Activated T-cell treated with anti-CD3 and anti-CD28 coated beads, Interleukin-2, amount 50 U/mL, for 72 hours (primary cell): ENCODE measurements at regions not wholly inside any gene's neighbourhood (a gene's known extent, or its start where the extent isn't known, plus 50 kb on each side); places are given as distances from the start of the nearest gene placed in this dataset.
A peak's percentile ranks its signal among the peaks of the same experiment; 100 is the strongest.

ENCODE experiments used
- ATAC-seq, 2 donors: fragments of 150-1000 bp; cut with Tn5 transposase; replicated peaks in 1 of 2; 2 replicates each; pipeline ENCODE4 v1.10.0; 2021; ENCODE audit warnings: moderate library complexity in 2 of 2, mild to moderate bottlenecking in 1 of 2
- DNase-seq, 2 donors: peaks; one replicate each; pipeline ENCODE4 v3.0.0; 2021 to 2022; ENCODE audit warnings: mixed read lengths in 1 of 2
- H3K27ac Mint-ChIP-seq: one replicate; pipeline ENCODE4 v1.8.0; 2022; ENCODE audit warnings: mild to moderate bottlenecking, moderate library complexity, mixed read lengths
- H3K27me3 Mint-ChIP-seq: one replicate; pipeline ENCODE4 v1.8.0; 2022; ENCODE audit warnings: low read depth, mixed read lengths
- H3K36me3 Mint-ChIP-seq, 2 donors: one replicate each; pipeline ENCODE4 v1.8.0; 2022; ENCODE audit warnings: mixed read lengths in 2 of 2, mild to moderate bottlenecking in 1 of 2; ENCODE audit not compliant: insufficient read depth in 2 of 2
- H3K4me1 Mint-ChIP-seq: one replicate; pipeline ENCODE4 v1.8.0; 2022; ENCODE audit warnings: low read depth, mixed read lengths
- H3K4me3 Mint-ChIP-seq, 2 donors: one replicate each; pipeline ENCODE4 v1.8.0; 2022; ENCODE audit warnings: mild to moderate bottlenecking in 2 of 2, mixed read lengths in 2 of 2, moderate library complexity in 2 of 2
- H3K9me3 Mint-ChIP-seq, 2 donors: one replicate each; pipeline ENCODE4 v1.8.0; 2022; ENCODE audit warnings: mixed read lengths in 2 of 2

- DNase-seq, result no peak
- Mint-ChIP-seq H3K27ac (peak overlapping the region; percentile 91), H3K4me1 (peaks cover 44% of the 10 kb centered on the region), H3K9me3 (no peaks in the 10 kb centered on the region), H3K36me3 (no peaks in the 10 kb centered on the region), H3K27me3 (no peaks in the 10 kb centered on the region), H3K4me3 (peak overlapping the region; percentile 69 to 91)
- no peak for ATAC-seq
Measured at GRCh38 chr13:39957868-39958677, 302.6 kb downstream of the COG6 start.

GRCh38 chr13:39959497-39960144 lies 304.2 kb downstream of the COG6 start:
- Mint-ChIP-seq H3K4me3 (no peak overlapping the region), H3K27ac (no peak overlapping the region), H3K27me3 (no peaks in the 10 kb centered on the region), H3K36me3 (no peaks in the 10 kb centered on the region), H3K4me1 (peaks cover 37% of the 10 kb centered on the region), H3K9me3 (no peaks in the 10 kb centered on the region)
- no peak for ATAC-seq
- DNase-seq, result no peak

GRCh38 chr13:39960191-39960590 lies 304.7 kb downstream of the COG6 start:
- Mint-ChIP-seq H3K9me3 (no peaks in the 10 kb centered on the region), H3K27me3 (no peaks in the 10 kb centered on the region), H3K4me1 (peaks cover 34% of the 10 kb centered on the region), H3K36me3 (no peaks in the 10 kb centered on the region), H3K4me3 (no peak overlapping the region), H3K27ac (no peak overlapping the region)
- DNase-seq (no peak), ATAC-seq (no peak)

GRCh38 chr13:39961036-39961435 lies 305.6 kb downstream of the COG6 start:
- H3K27me3 Mint-ChIP-seq, result no peaks in the 10 kb centered on the region
- H3K9me3 Mint-ChIP-seq, result no peaks in the 10 kb centered on the region
- ATAC-seq, result no peak

GRCh38 chr13:39963612-39964011 lies 308.1 kb downstream of the COG6 start:
- H3K36me3 Mint-ChIP-seq, result no peaks in the 10 kb centered on the region
- no peak overlapping the region for H3K4me3 Mint-ChIP-seq
- no peak overlapping the region for H3K27ac Mint-ChIP-seq
- DNase-seq, result no peak
- H3K27me3 Mint-ChIP-seq, result peaks cover 4% of the 10 kb centered on the region
- ATAC-seq, result peak; percentile 57 to 64
- H3K9me3 Mint-ChIP-seq, result peaks cover 0 to 1% of the 10 kb centered on the region in 2 donors
- no peaks in the 10 kb centered on the region for H3K4me1 Mint-ChIP-seq

More at GRCh38 chr13:39961036-39961435, 305.6 kb downstream of the COG6 start:
- Mint-ChIP-seq H3K4me1 (peaks cover 25% of the 10 kb centered on the region), H3K27ac (no peak overlapping the region), H3K4me3 (no peak overlapping the region), H3K36me3 (no peaks in the 10 kb centered on the region)
- DNase-seq, result no peak

DNA sequence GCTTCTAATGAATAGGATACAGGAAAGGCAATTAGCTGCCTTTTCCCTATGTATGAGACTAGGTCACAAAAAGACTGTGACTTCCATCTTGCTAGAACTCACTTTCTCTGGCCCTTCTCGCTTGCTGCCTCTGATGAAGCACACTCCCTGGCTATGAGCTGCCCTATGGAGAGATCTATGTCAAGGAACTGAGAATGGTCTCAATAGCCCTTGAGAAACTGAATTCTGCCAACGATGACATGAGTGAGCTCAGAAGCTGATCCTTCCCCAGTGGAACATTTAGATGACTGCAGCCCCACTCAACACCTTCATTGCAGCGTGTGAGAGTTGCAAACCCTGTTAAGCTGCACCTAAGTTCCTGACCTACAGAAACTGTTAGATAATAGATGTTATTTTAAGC lies 309.8 kb downstream of the COG6 start:
- Mint-ChIP-seq H3K4me1 (no peaks in the 10 kb centered on the region), H3K36me3 (no peaks in the 10 kb centered on the region), H3K27me3 (peaks cover 7% of the 10 kb centered on the region), H3K27ac (no peak overlapping the region), H3K4me3 (no peak overlapping the region), H3K9me3 (peaks cover 0 to 3% of the 10 kb centered on the region in 2 donors)
- DNase-seq (no peak), ATAC-seq (no peak)

- no peak for ATAC-seq
- H3K27me3 Mint-ChIP-seq, result peaks cover 7% of the 10 kb centered on the region
- H3K36me3 Mint-ChIP-seq, result no peaks in the 10 kb centered on the region
Measured at GRCh38 chr13:39967199-39967959, 311.9 kb downstream of the COG6 start.

DNA sequence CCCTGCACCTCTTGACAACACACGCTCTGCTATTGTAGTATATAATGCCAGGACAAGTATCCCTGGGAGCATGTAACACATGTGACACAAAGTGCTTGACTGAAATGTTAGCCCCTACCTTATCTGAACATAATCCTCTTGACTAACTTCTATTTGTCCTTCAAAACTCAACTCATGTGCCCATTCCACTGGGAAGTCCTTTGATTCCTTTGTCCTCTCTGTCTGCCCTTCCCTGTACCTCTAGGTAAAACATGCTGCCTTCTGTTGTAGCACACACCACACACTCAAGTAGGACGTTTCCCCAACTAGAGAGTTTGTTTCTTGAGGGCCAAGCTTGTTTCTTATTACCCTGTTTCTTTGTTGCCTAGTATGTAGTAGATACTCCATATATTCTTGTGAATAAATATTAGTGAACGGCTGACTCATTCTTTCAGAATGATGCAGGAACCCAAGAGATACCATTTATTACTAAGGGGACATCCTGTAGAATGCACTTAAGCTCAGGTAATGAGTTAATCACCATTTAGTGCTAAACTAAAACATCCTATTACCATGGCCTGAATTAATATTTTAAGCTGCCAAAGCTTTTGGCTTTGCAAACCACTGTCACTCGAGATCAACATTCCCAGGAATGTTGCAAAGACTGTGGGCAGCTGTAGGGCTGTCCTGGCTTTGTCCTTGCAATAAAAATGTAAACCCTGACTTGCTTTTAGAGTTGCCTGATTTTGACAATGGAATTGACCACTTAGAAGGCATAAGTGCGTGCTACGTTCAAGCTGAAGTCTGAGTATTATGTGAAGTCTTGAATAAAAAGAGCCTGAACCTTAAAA lies 313.4 kb downstream of the COG6 start:
- H3K36me3 Mint-ChIP-seq, result no peaks in the 10 kb centered on the region
- no peak overlapping the region for H3K27ac Mint-ChIP-seq
- H3K9me3 Mint-ChIP-seq, result peaks cover 0 to 3% of the 10 kb centered on the region in 2 donors
- no peak overlapping the region for H3K4me3 Mint-ChIP-seq
- no peak for DNase-seq
- peaks cover 7% of the 10 kb centered on the region for H3K27me3 Mint-ChIP-seq
- no peak for ATAC-seq
- peaks cover 7% of the 10 kb centered on the region for H3K4me1 Mint-ChIP-seq

More at GRCh38 chr13:39967199-39967959, 311.9 kb downstream of the COG6 start:
- DNase-seq, result no peak
- peaks cover 7% of the 10 kb centered on the region for H3K4me1 Mint-ChIP-seq
- peaks cover 0 to 3% of the 10 kb centered on the region in 2 donors for H3K9me3 Mint-ChIP-seq
- no peak overlapping the region for H3K27ac Mint-ChIP-seq
- H3K4me3 Mint-ChIP-seq, result no peak overlapping the region

DNA sequence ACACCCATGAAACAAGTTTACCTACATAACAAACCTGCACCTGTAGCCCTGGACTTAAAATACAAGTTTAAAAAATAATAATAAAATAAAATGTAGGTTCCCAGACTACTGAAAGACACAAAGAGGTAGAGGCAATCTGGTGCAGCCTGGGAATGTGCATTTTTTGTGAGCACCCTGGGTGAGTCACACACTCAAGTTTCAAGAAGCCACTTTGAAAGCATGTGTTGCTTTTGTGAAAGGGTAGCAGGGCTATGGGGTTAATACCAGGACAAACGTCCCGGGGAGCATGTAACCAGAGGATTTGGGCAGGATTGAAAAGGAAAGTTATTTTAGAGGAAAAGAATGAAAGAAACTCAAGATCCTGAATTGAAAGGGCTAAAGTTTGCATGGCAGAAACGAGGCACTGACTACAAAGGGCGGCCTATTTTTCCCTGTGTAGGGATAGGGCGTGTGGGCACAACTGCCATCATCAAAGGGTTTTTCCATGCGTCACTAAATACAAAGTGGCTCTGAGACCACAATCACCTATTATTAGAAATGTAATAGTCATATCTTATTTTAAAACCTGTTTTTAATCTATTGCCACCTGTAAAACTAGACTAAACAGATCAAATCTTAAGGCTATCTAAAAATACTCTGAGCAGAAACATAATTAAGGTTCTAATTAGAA lies 314.9 kb downstream of the COG6 start:
- H3K9me3 Mint-ChIP-seq, result peaks cover 0 to 3% of the 10 kb centered on the region in 2 donors
- DNase-seq, result no peak
- no peak overlapping the region for H3K4me3 Mint-ChIP-seq
- no peak overlapping the region for H3K27ac Mint-ChIP-seq
- H3K27me3 Mint-ChIP-seq, result peaks cover 7% of the 10 kb centered on the region
- no peaks in the 10 kb centered on the region for H3K36me3 Mint-ChIP-seq
- H3K4me1 Mint-ChIP-seq, result peaks cover 7% of the 10 kb centered on the region
- no peak for ATAC-seq

GRCh38 chr13:39971526-39971925 lies 316.1 kb downstream of the COG6 start:
- no peak overlapping the region for H3K27ac Mint-ChIP-seq
- H3K4me3 Mint-ChIP-seq, result no peak overlapping the region
- DNase-seq (no peak), ATAC-seq (no peak)
- peaks cover 7% of the 10 kb centered on the region for H3K4me1 Mint-ChIP-seq
- H3K36me3 Mint-ChIP-seq, result no peaks in the 10 kb centered on the region
- peaks cover 0 to 3% of the 10 kb centered on the region in 2 donors for H3K9me3 Mint-ChIP-seq
- H3K27me3 Mint-ChIP-seq, result peaks cover 7% of the 10 kb centered on the region

DNA sequence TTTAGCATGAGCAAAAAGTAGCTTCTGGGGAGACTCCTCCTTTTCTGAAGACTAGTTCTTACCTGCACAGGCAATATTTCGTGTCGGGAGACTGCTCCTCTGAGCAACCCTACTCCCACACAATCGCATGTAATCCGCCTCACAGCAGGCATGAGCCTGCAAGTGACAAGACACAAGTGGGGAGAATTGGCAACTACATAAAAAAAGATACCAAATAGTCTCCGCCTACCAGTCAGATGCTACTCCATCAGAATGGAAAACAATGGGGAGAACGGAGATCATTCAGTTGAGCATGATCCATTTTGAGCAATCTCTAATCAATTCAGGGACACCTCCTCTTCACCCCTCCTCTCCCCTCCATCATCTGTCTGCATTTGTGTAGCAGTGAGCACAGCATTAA lies 321.0 kb downstream of the COG6 start:
- H3K9me3 Mint-ChIP-seq, result no peaks in the 10 kb centered on the region
- ATAC-seq (no peak), DNase-seq (no peak)
- H3K4me1 Mint-ChIP-seq, result peaks cover 6% of the 10 kb centered on the region
- no peak overlapping the region for H3K4me3 Mint-ChIP-seq
- H3K27ac Mint-ChIP-seq, result no peak overlapping the region
- H3K36me3 Mint-ChIP-seq, result no peaks in the 10 kb centered on the region
- no peaks in the 10 kb centered on the region for H3K27me3 Mint-ChIP-seq

GRCh38 chr13:39981056-39981455 lies 325.6 kb downstream of the COG6 start:
- Mint-ChIP-seq H3K36me3 (no peaks in the 10 kb centered on the region), H3K4me1 (no peaks in the 10 kb centered on the region), H3K27me3 (no peaks in the 10 kb centered on the region), H3K27ac (no peak overlapping the region), H3K4me3 (no peak overlapping the region), H3K9me3 (peaks cover 0 to 2% of the 10 kb centered on the region in 2 donors)
- DNase-seq (no peak), ATAC-seq (no peak)
